ENCODE measurements at regions not wholly inside any gene's neighbourhood (a gene's known extent, or its start where the extent isn't known, plus 50 kb on each side); places are given as distances from the start of the nearest gene placed in this dataset.

GRCh38 chr5:42924226-42924625 lies 112.5 kb upstream of the SELENOP start:
- no peak for TF ChIP-seq CTCF (conservative IDR thresholded peaks at IDR 0.05)
- no peak for TF ChIP-seq EZH2 (IDR thresholded peaks at IDR 0.05; ENCODE audit: low read depth)
